OCI-LY1 (cell line): ENCODE measurements at regions not wholly inside any gene's neighbourhood (a gene's known extent, or its start where the extent isn't known, plus 50 kb on each side); places are given as distances from the start of the nearest gene placed in this dataset.
"Not testable (repeated sequence)": the region's sequence is repeated elsewhere in the genome, so short reads cannot be mapped to it uniquely, and the experiment has no call there.

ENCODE experiments used
- H2AFZ ChIP-seq: fragments of 200-600 bp; sonication (generic), shearing (Covaris generic); 2 replicates; pipeline ENCODE4 v1.6.0; 2014; ENCODE audit warnings: antibody characterized with exemption, mild to moderate bottlenecking, low read length
- H3F3A ChIP-seq: fragments of 200-600 bp; sonication (generic), shearing (Covaris generic); 2 replicates; pipeline ENCODE4 v1.6.0; 2014; ENCODE audit warnings: mild to moderate bottlenecking, antibody characterized with exemption, low read length, moderate library complexity; ENCODE audit not compliant: insufficient read depth
- H3K27ac ChIP-seq: fragments of 200-600 bp; sonication (generic); 2 replicates; pipeline ENCODE4 v1.5.1; 2014; ENCODE audit warnings: low read length, mixed run types, mild to moderate bottlenecking, low read depth; ENCODE audit not compliant: poor library complexity, severe bottlenecking
- H3K27me3 ChIP-seq: fragments of 200-600 bp; sonication (generic); 2 replicates; pipeline ENCODE4 v1.6.0; 2014; ENCODE audit warnings: antibody characterized with exemption, mild to moderate bottlenecking, low read length, moderate library complexity; ENCODE audit not compliant: insufficient read depth
- H3K36me3 ChIP-seq: fragments of 200-600 bp; sonication (generic); 2 replicates; pipeline ENCODE4 v1.6.1; 2014; ENCODE audit warnings: mild to moderate bottlenecking, antibody characterized with exemption, low read length, moderate library complexity, mixed read lengths; ENCODE audit not compliant: insufficient read depth
- H3K4me1 ChIP-seq: fragments of 200-600 bp; sonication (generic); 2 replicates; pipeline ENCODE4 v1.5.1; 2014; ENCODE audit warnings: mild to moderate bottlenecking, low read length, moderate library complexity; ENCODE audit not compliant: insufficient read depth, severe bottlenecking
- H3K4me2 ChIP-seq: fragments of 200-600 bp; sonication (generic), shearing (Covaris generic); 2 replicates; pipeline ENCODE4 v1.6.1; 2014; ENCODE audit warnings: low read length
- H3K4me3 ChIP-seq: fragments of 200-600 bp; sonication (generic); 2 replicates; pipeline ENCODE4 v1.5.1; 2014; ENCODE audit warnings: low read length, low read depth, mild to moderate bottlenecking, mixed read lengths; ENCODE audit not compliant: poor library complexity, severe bottlenecking
- H3K79me2 ChIP-seq: fragments of 200-600 bp; shearing (Covaris generic); 2 replicates; pipeline ENCODE4 v1.6.1; 2016; ENCODE audit warnings: mixed run types, low read length, mixed read lengths; ENCODE audit not compliant: insufficient read depth
- H3K9ac ChIP-seq: fragments of 200-600 bp; sonication (generic), shearing (Covaris generic); 2 replicates; pipeline ENCODE4 v1.6.1; 2014; ENCODE audit warnings: mild to moderate bottlenecking, low read length, mixed read lengths
- H3K9me2 ChIP-seq: fragments of 200-600 bp; sonication (generic), shearing (Covaris generic); 2 replicates; pipeline ENCODE4 v1.6.1; 2014; ENCODE audit warnings: low read depth, mild to moderate bottlenecking, low read length, mixed read lengths
- H3K9me3 ChIP-seq: fragments of 200-600 bp; shearing (Covaris generic); 2 replicates; pipeline ENCODE4 v1.6.1; 2014; ENCODE audit warnings: low read length, mixed read lengths
- H4K20me1 ChIP-seq: fragments of 200-600 bp; sonication (generic), shearing (Covaris generic); 2 replicates; pipeline ENCODE4 v1.6.0; 2016; ENCODE audit warnings: mild to moderate bottlenecking, low read length; ENCODE audit not compliant: insufficient read depth
- CTCF ChIP-seq: fragments of 200-600 bp; sonication (generic), shearing (Covaris generic); IDR thresholded peaks from 2 replicates; pipeline ENCODE4 v1.5.1; 2017; ENCODE audit warnings: mild to moderate bottlenecking, antibody characterized with exemption, low read length, moderate library complexity, mixed read lengths
- EZH2 ChIP-seq: fragments of 200-600 bp; sonication (generic), shearing (Covaris generic); IDR thresholded peaks from 2 replicates; pipeline ENCODE4 v1.8.0; 2017; ENCODE audit warnings: borderline replicate concordance, mixed run types, mild to moderate bottlenecking, antibody characterized with exemption, low read length, moderate library complexity, mixed read lengths

GRCh38 chr6:120771019-120771418 is 563.3 kb downstream of the TBC1D32 start:
- H3K4me1 ChIP-seq = no peaks in the 10 kb centered on the region
- H3K9ac ChIP-seq = no peak overlapping the region
- no peak overlapping the region for H3K27ac ChIP-seq
- no peaks in the 10 kb centered on the region for H3K27me3 ChIP-seq
- no peak overlapping the region for H3K4me3 ChIP-seq
- no peaks in the 10 kb centered on the region for H3F3A ChIP-seq
- no peaks in the 10 kb centered on the region for H3K9me3 ChIP-seq
- H3K79me2 ChIP-seq = no peaks in the 10 kb centered on the region
- no peak overlapping the region for H2AFZ ChIP-seq
- TF ChIP-seq EZH2 = no peak
- TF ChIP-seq CTCF = no peak
- H3K4me2 ChIP-seq = no peak overlapping the region
- H4K20me1 ChIP-seq = no peaks in the 10 kb centered on the region
- H3K9me2 ChIP-seq = no peaks in the 10 kb centered on the region
- no peaks in the 10 kb centered on the region for H3K36me3 ChIP-seq

DNA sequence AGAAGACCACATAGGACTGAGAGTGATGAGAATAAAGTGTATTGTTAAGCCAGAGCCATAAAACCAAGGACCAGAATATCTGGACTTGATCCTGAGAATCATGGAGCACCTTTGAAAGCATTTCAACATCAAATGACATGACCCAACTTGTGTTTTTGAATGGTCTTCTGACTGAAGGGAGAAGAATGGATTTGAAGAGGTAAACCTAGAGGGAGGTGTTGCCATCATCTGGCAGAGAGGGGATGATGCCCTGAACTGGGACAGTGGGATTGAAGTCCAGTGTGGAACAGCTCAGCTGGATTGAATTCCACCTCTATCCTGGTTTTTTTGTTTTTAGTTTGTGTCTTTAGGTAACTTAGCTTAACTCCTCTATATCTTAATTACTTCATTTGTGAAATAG is 570.0 kb downstream of the TBC1D32 start:
- no peaks in the 10 kb centered on the region for H3K9me3 ChIP-seq
- no peak overlapping the region for H3K9ac ChIP-seq
- H3K27me3 ChIP-seq = no peaks in the 10 kb centered on the region
- no peaks in the 10 kb centered on the region for H3K79me2 ChIP-seq
- no peak overlapping the region for H3K4me3 ChIP-seq
- H4K20me1 ChIP-seq = no peaks in the 10 kb centered on the region
- no peaks in the 10 kb centered on the region for H3F3A ChIP-seq
- H3K4me2 ChIP-seq = no peak overlapping the region
- no peak overlapping the region for H2AFZ ChIP-seq
- no peak overlapping the region for H3K27ac ChIP-seq
- H3K4me1 ChIP-seq = no peaks in the 10 kb centered on the region
- no peaks in the 10 kb centered on the region for H3K36me3 ChIP-seq
- TF ChIP-seq EZH2 (no peak), CTCF (no peak)
- no peaks in the 10 kb centered on the region for H3K9me2 ChIP-seq

DNA sequence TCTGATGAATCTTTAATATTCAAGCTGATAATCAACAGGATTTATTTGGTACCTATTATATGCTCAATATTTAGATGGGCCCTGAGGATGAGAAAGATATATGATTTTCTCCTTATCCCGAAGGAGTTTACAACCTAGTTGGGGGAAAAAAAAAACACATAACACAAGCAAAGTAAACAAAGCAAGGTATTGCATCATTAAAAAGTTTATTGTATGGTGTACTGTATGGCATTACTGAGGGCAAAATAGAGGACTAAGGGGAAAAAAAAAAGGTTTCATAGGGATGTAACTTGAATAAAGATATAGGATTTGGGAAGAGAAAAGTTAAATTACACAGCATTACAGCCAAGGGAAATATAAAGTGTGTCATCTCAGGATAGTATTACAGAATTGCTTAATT is 574.7 kb downstream of the TBC1D32 start:
- Histone ChIP-seq H3K4me1 (no peaks in the 10 kb centered on the region), H3K36me3 (no peaks in the 10 kb centered on the region), H3K27ac (no peak overlapping the region), H2AFZ (no peak overlapping the region), H4K20me1 (no peaks in the 10 kb centered on the region), H3K9ac (no peak overlapping the region), H3F3A (no peaks in the 10 kb centered on the region), H3K9me3 (no peaks in the 10 kb centered on the region), H3K27me3 (no peaks in the 10 kb centered on the region), H3K4me2 (no peak overlapping the region), H3K4me3 (no peak overlapping the region), H3K79me2 (no peaks in the 10 kb centered on the region), H3K9me2 (no peaks in the 10 kb centered on the region)
- TF ChIP-seq EZH2 = no peak

GRCh38 chr6:120748574-120748973 is 585.7 kb downstream of the TBC1D32 start:
- not testable (repeated sequence) for H3K27me3 ChIP-seq, H3K79me2 ChIP-seq, H2AFZ ChIP-seq, H3K9ac ChIP-seq, H4K20me1 ChIP-seq, H3K4me3 ChIP-seq, H3K9me2 ChIP-seq, H3K4me1 ChIP-seq, H3K4me2 ChIP-seq, H3K36me3 ChIP-seq, H3K9me3 ChIP-seq, H3K27ac ChIP-seq, H3F3A ChIP-seq
